Upper lobe of left lung (tissue), 6 donors: ENCODE measurements at regions not wholly inside any gene's neighbourhood (a gene's known extent, or its start where the extent isn't known, plus 50 kb on each side); places are given as distances from the start of the nearest gene placed in this dataset.

ENCODE experiments used
- ATAC-seq, 2 donors: fragments of 200-7000 bp; cut with Tn5 transposase; one replicate each; pipeline ENCODE4 v1.9.1; 2022; ENCODE audit warnings: mild to moderate bottlenecking in 2 of 2, moderate library complexity in 2 of 2; ENCODE audit not compliant: low FRiP score in 2 of 2
- DNase-seq, 2 donors: peaks; one replicate each; pipeline ENCODE4 v3.0.0-alpha.2; 2019 to 2020
- H3K27ac ChIP-seq, 4 donors: fragments of 200-600 bp; sonication (generic); one replicate each; pipeline ENCODE4 v1.5.1; 2016 to 2019
- H3K27me3 ChIP-seq, 4 donors: fragments of 200-600 bp; sonication (generic); one replicate each; pipeline ENCODE4 v1.5.1; 2017 to 2019
- H3K36me3 ChIP-seq, 4 donors: fragments of 200-600 bp; sonication (generic); one replicate each; pipeline ENCODE4 v1.5.1; 2016 to 2019
- H3K4me1 ChIP-seq, 4 donors: fragments of 200-600 bp; sonication (generic); one replicate each; pipeline ENCODE4 v1.5.1; 2018 to 2019
- H3K4me3 ChIP-seq, 4 donors: fragments of 200-600 bp; sonication (generic); one replicate each; pipeline ENCODE4 v1.5.1; 2017 to 2019; ENCODE audit warnings: mild to moderate bottlenecking in 2 of 4, moderate library complexity in 1 of 4
- H3K9me3 ChIP-seq, 4 donors: fragments of 200-600 bp; sonication (generic); one replicate each; pipeline ENCODE4 v1.5.1; 2018 to 2019
- EP300 ChIP-seq, 4 donors: sonication (generic); formaldehyde crosslinking; IDR thresholded peaks; one replicate each; pipeline ENCODE4 v1.5.1; 2017; ENCODE audit warnings: antibody characterized with exemption in 4 of 4, control low read depth in 2 of 4
- POLR2A ChIP-seq, 4 donors: fragments of 450-650 bp; IDR thresholded peaks; one replicate each; pipeline ENCODE4 v1.5.1; 2016 to 2017; ENCODE audit warnings: antibody characterized with exemption in 4 of 4, mild to moderate bottlenecking in 2 of 4
- POLR2AphosphoS5 ChIP-seq, 2 donors: sonication (generic); formaldehyde crosslinking; IDR thresholded peaks; one replicate each; pipeline ENCODE4 v1.5.1; 2017; ENCODE audit warnings: antibody characterized with exemption in 2 of 2
- WGBS, 2 donors: methylation state at CpG; one replicate each; pipeline ENCODE4 v1.1.5; 2017 to 2018; 5-methylcytosine and 5-hydroxymethylcytosine counted together
- TF ChIP-seq, protein P1 (sequence below), 6 experiments: fragments of 450-650 bp in 4 of 6; fragments of 200-600 bp in 2 of 6; sonication (generic) in 2 of 6; IDR thresholded peaks; one replicate each; pipeline ENCODE4 v1.5.1; 2016 to 2019; ENCODE audit warnings: antibody characterized with exemption in 6 of 6
- donor health status: DM: no; HTN: no; CAD: no; lungs with moderate emphysema.
- donor health status: DM: no; HTN: yes; CAD: no; lungs with severe emphysema.

- ATAC-seq (no peak), DNase-seq (no peak)
- no peaks in the 10 kb centered on the region for H3K9me3 ChIP-seq
- no peak overlapping the region for H3K4me3 ChIP-seq
- no peak overlapping the region for H3K27ac ChIP-seq
- 74 to 86% methylated on average over 1 of the region's 1 CpG for WGBS, 2 donors
- TF ChIP-seq POLR2A (IDR thresholded peaks at IDR 0.05), result no peak
- no peak for TF ChIP-seq EP300 (IDR thresholded peaks at IDR 0.05)
- TF ChIP-seq, protein P1, sequence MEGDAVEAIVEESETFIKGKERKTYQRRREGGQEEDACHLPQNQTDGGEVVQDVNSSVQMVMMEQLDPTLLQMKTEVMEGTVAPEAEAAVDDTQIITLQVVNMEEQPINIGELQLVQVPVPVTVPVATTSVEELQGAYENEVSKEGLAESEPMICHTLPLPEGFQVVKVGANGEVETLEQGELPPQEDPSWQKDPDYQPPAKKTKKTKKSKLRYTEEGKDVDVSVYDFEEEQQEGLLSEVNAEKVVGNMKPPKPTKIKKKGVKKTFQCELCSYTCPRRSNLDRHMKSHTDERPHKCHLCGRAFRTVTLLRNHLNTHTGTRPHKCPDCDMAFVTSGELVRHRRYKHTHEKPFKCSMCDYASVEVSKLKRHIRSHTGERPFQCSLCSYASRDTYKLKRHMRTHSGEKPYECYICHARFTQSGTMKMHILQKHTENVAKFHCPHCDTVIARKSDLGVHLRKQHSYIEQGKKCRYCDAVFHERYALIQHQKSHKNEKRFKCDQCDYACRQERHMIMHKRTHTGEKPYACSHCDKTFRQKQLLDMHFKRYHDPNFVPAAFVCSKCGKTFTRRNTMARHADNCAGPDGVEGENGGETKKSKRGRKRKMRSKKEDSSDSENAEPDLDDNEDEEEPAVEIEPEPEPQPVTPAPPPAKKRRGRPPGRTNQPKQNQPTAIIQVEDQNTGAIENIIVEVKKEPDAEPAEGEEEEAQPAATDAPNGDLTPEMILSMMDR (IDR thresholded peaks at IDR 0.05), result no peak
- no peak for TF ChIP-seq POLR2AphosphoS5 (IDR thresholded peaks at IDR 0.05)
- H3K36me3 ChIP-seq, result no peaks in the 10 kb centered on the region
- H3K4me1 ChIP-seq, result no peaks in the 10 kb centered on the region
- H3K27me3 ChIP-seq, result no peaks in the 10 kb centered on the region
These were observed 139.6 kb upstream of the TRPC6 start for GRCh38 chr11:101723371-101723770.

DNA sequence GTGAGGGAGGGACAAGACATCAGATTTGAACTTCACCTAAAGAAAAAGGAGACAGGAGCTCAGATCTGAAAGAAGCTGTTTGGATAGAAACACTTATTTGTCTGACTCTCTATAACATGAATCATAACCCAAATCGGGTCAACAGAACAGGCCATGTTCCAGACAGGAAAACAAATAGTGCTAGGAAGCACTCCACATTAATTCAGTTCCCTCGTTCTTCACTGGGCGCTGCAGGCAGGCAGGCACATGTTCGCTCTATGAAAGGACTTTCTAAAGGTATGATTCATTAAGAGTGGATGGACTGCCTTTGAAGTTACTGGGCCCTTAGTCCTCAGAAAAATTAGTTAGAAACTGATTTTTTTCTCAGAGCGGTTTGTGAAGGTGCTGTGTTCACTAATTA, 137.5 kb upstream of the TRPC6 start:
- ATAC-seq, result peak in 1 of 2 donors; percentile 26
- no peaks in the 10 kb centered on the region for H3K4me1 ChIP-seq
- TF ChIP-seq EP300 (IDR thresholded peaks at IDR 0.05), result no peak
- TF ChIP-seq POLR2A (IDR thresholded peaks at IDR 0.05), result no peak
- TF ChIP-seq POLR2AphosphoS5 (IDR thresholded peaks at IDR 0.05), result no peak

GRCh38 chr11:101718402-101718801, 134.6 kb upstream of the TRPC6 start:
- 74 to 78% methylated on average over 4 of the region's 4 CpGs for WGBS, 2 donors
- Histone ChIP-seq H3K27me3 (no peaks in the 10 kb centered on the region), H3K4me1 (no peaks in the 10 kb centered on the region), H3K9me3 (no peaks in the 10 kb centered on the region), H3K27ac (no peak overlapping the region), H3K4me3 (no peak overlapping the region), H3K36me3 (no peaks in the 10 kb centered on the region)
- ATAC-seq (no peak), DNase-seq (no peak)
- TF ChIP-seq POLR2A (IDR thresholded peaks at IDR 0.05) (no peak), POLR2AphosphoS5 (IDR thresholded peaks at IDR 0.05) (no peak), EP300 (IDR thresholded peaks at IDR 0.05) (no peak)
- TF ChIP-seq, protein P1 (IDR thresholded peaks at IDR 0.05), result no peak

More for the DNA sequence above, 137.5 kb upstream of the TRPC6 start:
- WGBS, 2 donors, result 59 to 63% methylated on average over 5 of the region's 5 CpGs
- DNase-seq, result no peak
- Histone ChIP-seq H3K27ac (no peak overlapping the region), H3K36me3 (no peaks in the 10 kb centered on the region), H3K9me3 (no peaks in the 10 kb centered on the region), H3K4me3 (no peak overlapping the region), H3K27me3 (no peaks in the 10 kb centered on the region)

- Histone ChIP-seq H3K27me3 (no peaks in the 10 kb centered on the region), H3K4me1 (no peaks in the 10 kb centered on the region), H3K36me3 (no peaks in the 10 kb centered on the region), H3K9me3 (no peaks in the 10 kb centered on the region), H3K4me3 (no peak overlapping the region), H3K27ac (no peak overlapping the region)
- DNase-seq (no peak), ATAC-seq (no peak)
- TF ChIP-seq EP300 (IDR thresholded peaks at IDR 0.05) (no peak), POLR2A (IDR thresholded peaks at IDR 0.05) (no peak), POLR2AphosphoS5 (IDR thresholded peaks at IDR 0.05) (no peak)
- TF ChIP-seq, protein P1 (IDR thresholded peaks at IDR 0.05), result no peak
- 89 to 93% methylated on average over 1 of the region's 1 CpG for WGBS, 2 donors
These were observed 133.8 kb upstream of the TRPC6 start for GRCh38 chr11:101717619-101718018.

DNA sequence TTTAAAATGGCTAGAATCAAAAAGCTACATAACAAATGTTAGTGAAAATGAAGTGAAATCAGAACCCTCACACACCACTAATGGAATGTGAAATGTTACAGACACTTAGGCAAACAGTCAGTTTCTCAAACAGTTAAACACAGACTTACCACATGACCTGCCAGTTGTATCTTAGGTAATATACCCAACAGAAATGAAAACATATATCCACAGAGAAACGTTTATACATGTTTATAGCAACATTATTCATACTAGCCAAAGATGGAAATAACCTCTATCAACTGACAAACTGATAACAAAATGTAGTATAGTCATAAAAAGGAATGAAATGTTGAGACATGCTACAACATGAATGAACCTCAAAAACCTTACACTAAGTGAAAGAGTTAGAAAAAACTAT, 131.5 kb upstream of the TRPC6 start:
- TF ChIP-seq EP300 (IDR thresholded peaks at IDR 0.05) (no peak), POLR2A (IDR thresholded peaks at IDR 0.05) (no peak), POLR2AphosphoS5 (IDR thresholded peaks at IDR 0.05) (no peak)
- TF ChIP-seq, protein P1 (IDR thresholded peaks at IDR 0.05), result no peak
- Histone ChIP-seq H3K36me3 (no peaks in the 10 kb centered on the region), H3K4me3 (no peak overlapping the region), H3K27ac (no peak overlapping the region), H3K9me3 (no peaks in the 10 kb centered on the region), H3K27me3 (no peaks in the 10 kb centered on the region), H3K4me1 (no peaks in the 10 kb centered on the region)
- ATAC-seq, result no peak
- no peak for DNase-seq
- 6 to 14% methylated on average over 1 of the region's 1 CpG for WGBS, 2 donors
